Suprapubic skin (tissue), 4 donors: ENCODE measurements at regions not wholly inside any gene's neighbourhood (a gene's known extent, or its start where the extent isn't known, plus 50 kb on each side); places are given as distances from the start of the nearest gene placed in this dataset.

Source experiments
- DNase-seq, 2 donors: peaks; one replicate each; pipeline ENCODE4 v3.0.0-alpha.2; 2019; ENCODE audit warnings: low spot score in 2 of 2
- H3K27ac ChIP-seq: fragments of 200-600 bp; sonication (generic); one replicate; pipeline ENCODE4 v1.5.1; 2019
- H3K27me3 ChIP-seq: fragments of 200-600 bp; sonication (generic); one replicate; pipeline ENCODE4 v1.5.1; 2019
- H3K36me3 ChIP-seq: fragments of 200-600 bp; sonication (generic); one replicate; pipeline ENCODE4 v1.5.1; 2019
- H3K4me1 ChIP-seq: fragments of 200-600 bp; sonication (generic); one replicate; pipeline ENCODE4 v1.5.1; 2019
- H3K4me3 ChIP-seq: fragments of 200-600 bp; sonication (generic); one replicate; pipeline ENCODE4 v1.5.1; 2019; ENCODE audit warnings: mild to moderate bottlenecking
- H3K9me3 ChIP-seq: fragments of 200-600 bp; sonication (generic); one replicate; pipeline ENCODE4 v1.5.1; 2019
- CTCF ChIP-seq, 2 donors: fragments of 200-600 bp in 1 of 2; fragments of 450-650 bp in 1 of 2; sonication (generic) in 1 of 2; IDR thresholded peaks; one replicate each; pipeline ENCODE4 v1.5.1; 2016 to 2019; ENCODE audit warnings: antibody characterized with exemption in 2 of 2, mild to moderate bottlenecking in 1 of 2, moderate library complexity in 1 of 2
- EP300 ChIP-seq: sonication (generic); formaldehyde crosslinking; IDR thresholded peaks from one replicate; pipeline ENCODE4 v1.6.1; 2017; ENCODE audit warnings: antibody characterized with exemption
- POLR2A ChIP-seq, 2 donors: fragments of 450-650 bp; IDR thresholded peaks; one replicate each; pipeline ENCODE4 v1.6.1; 2017; ENCODE audit warnings: antibody characterized with exemption in 2 of 2, mild to moderate bottlenecking in 2 of 2, moderate library complexity in 2 of 2
- POLR2AphosphoS5 ChIP-seq, 3 donors: sonication (generic); formaldehyde crosslinking; IDR thresholded peaks; one replicate each; pipeline ENCODE4 v1.6.1; 2017; ENCODE audit warnings: antibody characterized with exemption in 3 of 3
- WGBS: methylation state at CpG from one replicate; pipeline ENCODE4 v1.1.5; 2018; 5-methylcytosine and 5-hydroxymethylcytosine counted together

GRCh38 chr10:8527773-8528172 lies 473.3 kb downstream of the GATA3 start:
- TF ChIP-seq POLR2AphosphoS5 (IDR thresholded peaks at IDR 0.05) (no peak), CTCF (IDR thresholded peaks at IDR 0.05) (no peak), POLR2A (IDR thresholded peaks at IDR 0.05) (no peak)
- H3K36me3 ChIP-seq: no peaks in the 10 kb centered on the region
- no peak overlapping the region for H3K4me3 ChIP-seq
- no peaks in the 10 kb centered on the region for H3K27me3 ChIP-seq
- no peaks in the 10 kb centered on the region for H3K9me3 ChIP-seq
- H3K4me1 ChIP-seq: no peaks in the 10 kb centered on the region
- 88% methylated on average over 3 of the region's 3 CpGs for WGBS
- H3K27ac ChIP-seq: no peak overlapping the region
- DNase-seq: no peak

- no peak for TF ChIP-seq POLR2A (IDR thresholded peaks at IDR 0.05)
- TF ChIP-seq EP300: no peak
- no peak for TF ChIP-seq CTCF (IDR thresholded peaks at IDR 0.05)
- no peak for TF ChIP-seq POLR2AphosphoS5 (IDR thresholded peaks at IDR 0.05)
- no peaks in the 10 kb centered on the region for H3K9me3 ChIP-seq
- DNase-seq: no peak
- H3K36me3 ChIP-seq: no peaks in the 10 kb centered on the region
- H3K4me1 ChIP-seq: no peaks in the 10 kb centered on the region
- WGBS: 83% methylated on average over 8 of the region's 8 CpGs
- no peaks in the 10 kb centered on the region for H3K27me3 ChIP-seq
- H3K4me3 ChIP-seq: no peak overlapping the region
- no peak overlapping the region for H3K27ac ChIP-seq
Measured at GRCh38 chr10:8531116-8531515, 476.6 kb downstream of the GATA3 start.

- no peaks in the 10 kb centered on the region for H3K9me3 ChIP-seq
- no peaks in the 10 kb centered on the region for H3K27me3 ChIP-seq
- no peak overlapping the region for H3K4me3 ChIP-seq
- H3K4me1 ChIP-seq: no peaks in the 10 kb centered on the region
- H3K27ac ChIP-seq: no peak overlapping the region
- no peak for DNase-seq
- H3K36me3 ChIP-seq: no peaks in the 10 kb centered on the region
- TF ChIP-seq POLR2AphosphoS5 (IDR thresholded peaks at IDR 0.05) (no peak), POLR2A (IDR thresholded peaks at IDR 0.05) (no peak), EP300 (no peak), CTCF (IDR thresholded peaks at IDR 0.05) (no peak)
Measured at GRCh38 chr10:8532647-8533046, 478.2 kb downstream of the GATA3 start.

- Histone ChIP-seq H3K4me3 (no peak overlapping the region), H3K4me1 (no peaks in the 10 kb centered on the region), H3K9me3 (no peaks in the 10 kb centered on the region), H3K27ac (no peak overlapping the region), H3K36me3 (no peaks in the 10 kb centered on the region), H3K27me3 (no peaks in the 10 kb centered on the region)
- no peak for DNase-seq
- TF ChIP-seq EP300: no peak
- no peak for TF ChIP-seq POLR2AphosphoS5 (IDR thresholded peaks at IDR 0.05)
- no peak for TF ChIP-seq POLR2A (IDR thresholded peaks at IDR 0.05)
- no peak for TF ChIP-seq CTCF (IDR thresholded peaks at IDR 0.05)
- WGBS: 87% methylated on average over 12 of the region's 12 CpGs
Measured at GRCh38 chr10:8533462-8533861, 479.0 kb downstream of the GATA3 start.

GRCh38 chr10:8534096-8534495 lies 479.6 kb downstream of the GATA3 start:
- 59% methylated on average over 6 of the region's 6 CpGs for WGBS
- no peak overlapping the region for H3K4me3 ChIP-seq
- no peaks in the 10 kb centered on the region for H3K36me3 ChIP-seq
- H3K4me1 ChIP-seq: no peaks in the 10 kb centered on the region
- no peak for TF ChIP-seq CTCF (IDR thresholded peaks at IDR 0.05)
- no peak for TF ChIP-seq POLR2A (IDR thresholded peaks at IDR 0.05)
- TF ChIP-seq EP300: no peak
- TF ChIP-seq POLR2AphosphoS5 (IDR thresholded peaks at IDR 0.05): no peak
- no peak overlapping the region for H3K27ac ChIP-seq
- no peaks in the 10 kb centered on the region for H3K9me3 ChIP-seq
- no peak for DNase-seq
- H3K27me3 ChIP-seq: no peaks in the 10 kb centered on the region
